Kidney (tissue), 13 donors: ENCODE measurements at regions not wholly inside any gene's neighbourhood (a gene's known extent, or its start where the extent isn't known, plus 50 kb on each side); places are given as distances from the start of the nearest gene placed in this dataset.

Experiments used
- DNase-seq, 5 donors: peaks; one replicate each; pipeline ENCODE4 v3.0.0-alpha.2; 2013 to 2020
- FAIRE-seq: peaks from 2 replicates; lab custom pipeline; 2012; peaks lifted over from hg19 to GRCh38; lab: Jason Lieb, UNC
- H3K27ac ChIP-seq, 2 donors: one replicate each; pipeline ENCODE4 v1.7.0; 2013; ENCODE audit warnings: low read depth in 2 of 2, low read length in 2 of 2, inconsistent platforms in 1 of 2
- H3K27me3 ChIP-seq: one replicate; pipeline ENCODE4 v1.7.1; 2013; ENCODE audit warnings: low read length, inconsistent platforms; ENCODE audit not compliant: control insufficient read depth, insufficient read depth
- H3K36me3 ChIP-seq, 3 donors: one replicate each; pipeline versions ENCODE4 v1.7.0 to v1.7.1; 2013; ENCODE audit warnings: low read length in 3 of 3, control low read depth in 1 of 3, inconsistent platforms in 1 of 3; ENCODE audit not compliant: insufficient read depth in 3 of 3, control insufficient read depth in 2 of 3
- H3K4me1 ChIP-seq, 3 donors: one replicate each; pipeline versions ENCODE4 v1.7.0 to v1.7.1; 2013; ENCODE audit warnings: low read length in 3 of 3, inconsistent platforms in 1 of 3, low read depth in 1 of 3; ENCODE audit not compliant: control insufficient read depth in 2 of 3, insufficient read depth in 2 of 3
- H3K4me3 ChIP-seq, 3 donors: one replicate each; pipeline versions ENCODE4 v1.7.0 to v1.8.1; 2013; ENCODE audit warnings: low read length in 3 of 3, control low read depth in 1 of 3, inconsistent platforms in 1 of 3
- H3K9ac ChIP-seq, 3 donors: one replicate each; pipeline versions ENCODE4 v1.7.0 to v1.7.1; 2013; ENCODE audit warnings: low read length in 3 of 3, control low read depth in 1 of 3, inconsistent platforms in 1 of 3
- H3K9me3 ChIP-seq, 3 donors: one replicate each; pipeline versions ENCODE4 v1.7.0 to v1.7.1; 2013; ENCODE audit warnings: low read length in 3 of 3, control low read depth in 1 of 3, inconsistent platforms in 1 of 3; ENCODE audit not compliant: control insufficient read depth in 2 of 3, insufficient read depth in 1 of 3
- CTCF ChIP-seq: IDR thresholded peaks from 3 replicates; pipeline ENCODE4 v1.5.1; 2012; ENCODE audit warnings: mild to moderate bottlenecking, moderate library complexity, borderline replicate concordance; ENCODE audit not compliant: insufficient read depth; ENCODE audit errors: extremely low read depth
- intact Hi-C: fragments of 100-400 bp; cut with DNase I; formaldehyde crosslinking; loops from one replicate; pipeline ENCODE4 v1.11.1; 2022
- donor health status: control.
- donor health status: control.
- donor health status: control.
- donor health status: control.
- donor health status: control.
- donor health status: DM: yes; HTN: yes; CAD: no.
- donor health status: Normal renal cell carcinoma (clear cell type).

GRCh38 chr7:55276572-55277295 lies 88.4 kb upstream of the LANCL2 start:
- Histone ChIP-seq H3K27ac (no peak overlapping the region), H3K27me3 (no peaks in the 10 kb centered on the region), H3K36me3 (no peaks in the 10 kb centered on the region), H3K9ac (no peak overlapping the region), H3K9me3 (no peaks in the 10 kb centered on the region), H3K4me3 (no peak overlapping the region), H3K4me1 (no peaks in the 10 kb centered on the region)
- intact Hi-C loops, result loop anchor here (5.0 kb wide), 1 partner anchor 136 kb away; no protein-coding TSS in a partner anchor
- DNase-seq (no peak), FAIRE-seq (no peak)
- no peak for TF ChIP-seq CTCF

GRCh38 chr7:55277916-55278315 lies 87.2 kb upstream of the LANCL2 start:
- Histone ChIP-seq H3K27me3 (no peaks in the 10 kb centered on the region), H3K9me3 (no peaks in the 10 kb centered on the region), H3K27ac (no peak overlapping the region), H3K9ac (no peak overlapping the region), H3K36me3 (no peaks in the 10 kb centered on the region), H3K4me3 (no peak overlapping the region), H3K4me1 (no peaks in the 10 kb centered on the region)
- no peak for DNase-seq
- TF ChIP-seq CTCF, result no peak
- no peak for FAIRE-seq
- intact Hi-C loops, result loop anchor here (5.0 kb wide), 1 partner anchor 134 kb away; no protein-coding TSS in a partner anchor

- Histone ChIP-seq H3K9me3 (no peaks in the 10 kb centered on the region), H3K9ac (no peak overlapping the region), H3K4me1 (no peaks in the 10 kb centered on the region), H3K36me3 (no peaks in the 10 kb centered on the region), H3K27me3 (no peaks in the 10 kb centered on the region), H3K4me3 (no peak overlapping the region), H3K27ac (no peak overlapping the region)
- DNase-seq (no peak), FAIRE-seq (no peak)
- TF ChIP-seq CTCF, result no peak
- intact Hi-C loops, result loop anchor here (5.0 kb wide), 1 partner anchor 134 kb away; no protein-coding TSS in a partner anchor
These were observed 86.8 kb upstream of the LANCL2 start for GRCh38 chr7:55278321-55278720.
